ENCODE measurements at regions not wholly inside any gene's neighbourhood (a gene's known extent, or its start where the extent isn't known, plus 50 kb on each side); places are given as distances from the start of the nearest gene placed in this dataset.
"Not testable (repeated sequence)": the region's sequence is repeated elsewhere in the genome, so short reads cannot be mapped to it uniquely, and the experiment has no call there.

- Histone ChIP-seq H3K4me1 (peaks cover 8% of the 10 kb centered on the region), H3K9me3 (no peaks in the 10 kb centered on the region), H3K27me3 (ENCODE audit: low read depth) (no peaks in the 10 kb centered on the region), H3K36me3 (replicated peaks) (no peaks in the 10 kb centered on the region), H3K4me3 (no peak overlapping the region)
- in situ Hi-C loops (cut with MboI; ENCODE audit: low sequenced_read_pairs), result no loop called here
- DNase-seq (ENCODE audit: low spot score in 2 of 2), result no peak
These were observed 544.3 kb downstream of the KCNT2 start for GRCh38 chr1:196063952-196064351.

DNA sequence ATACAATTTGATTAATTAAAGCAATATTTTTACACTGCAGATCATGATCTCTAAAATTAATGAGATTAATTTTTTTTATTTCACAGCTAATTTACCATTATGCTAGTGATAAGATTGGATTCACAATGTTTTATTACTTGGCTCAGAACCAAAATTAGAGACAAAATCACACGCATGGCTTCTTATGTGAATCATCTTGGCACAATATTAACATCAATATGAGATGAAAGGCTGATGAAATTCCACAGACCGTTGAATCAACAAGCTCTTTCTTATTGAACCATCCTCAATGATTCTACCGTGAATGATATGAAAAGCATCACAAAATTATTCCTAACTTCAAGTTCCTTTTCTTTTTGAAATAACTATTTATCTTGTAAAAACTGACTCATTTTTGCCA is 544.9 kb downstream of the KCNT2 start:
- H3K4me1 ChIP-seq, result peaks cover 7% of the 10 kb centered on the region
- in situ Hi-C loops (cut with MboI; ENCODE audit: low sequenced_read_pairs), result no loop called here

GRCh38 chr1:196060539-196060938 is 547.7 kb downstream of the KCNT2 start:
- Histone ChIP-seq H3K4me1 (no peaks in the 10 kb centered on the region), H3K36me3 (replicated peaks) (no peaks in the 10 kb centered on the region), H3K4me3 (no peak overlapping the region), H3K27me3 (ENCODE audit: low read depth) (no peaks in the 10 kb centered on the region), H3K9me3 (no peaks in the 10 kb centered on the region)
- in situ Hi-C loops (cut with MboI; ENCODE audit: low sequenced_read_pairs), result no loop called here
- DNase-seq (ENCODE audit: low spot score in 2 of 2), result no peak

More for the DNA sequence above, 544.9 kb downstream of the KCNT2 start:
- H3K9me3 ChIP-seq, result no peaks in the 10 kb centered on the region
- DNase-seq (ENCODE audit: low spot score in 2 of 2), result no peak
- H3K4me3 ChIP-seq, result no peak overlapping the region
- H3K36me3 ChIP-seq (replicated peaks), result no peaks in the 10 kb centered on the region
- no peaks in the 10 kb centered on the region for H3K27me3 ChIP-seq (ENCODE audit: low read depth)

GRCh38 chr1:196059210-196059609 is 549.0 kb downstream of the KCNT2 start:
- H3K4me3 ChIP-seq, result no peak overlapping the region
- no peaks in the 10 kb centered on the region for H3K4me1 ChIP-seq
- DNase-seq (ENCODE audit: low spot score in 2 of 2), result no peak
- in situ Hi-C loops (cut with MboI; ENCODE audit: low sequenced_read_pairs), result no loop called here
- no peaks in the 10 kb centered on the region for H3K27me3 ChIP-seq (ENCODE audit: low read depth)
- no peaks in the 10 kb centered on the region for H3K36me3 ChIP-seq (replicated peaks)
- no peaks in the 10 kb centered on the region for H3K9me3 ChIP-seq

GRCh38 chr1:196056966-196057365 is 551.3 kb downstream of the KCNT2 start:
- no peaks in the 10 kb centered on the region for H3K36me3 ChIP-seq (replicated peaks)
- no peak for DNase-seq (ENCODE audit: low spot score in 2 of 2)
- no peak overlapping the region for H3K4me3 ChIP-seq
- no peaks in the 10 kb centered on the region for H3K4me1 ChIP-seq
- in situ Hi-C loops (cut with MboI; ENCODE audit: low sequenced_read_pairs), result no loop called here
- H3K27me3 ChIP-seq (ENCODE audit: low read depth), result no peaks in the 10 kb centered on the region
- H3K9me3 ChIP-seq, result no peaks in the 10 kb centered on the region

GRCh38 chr1:196049407-196049806 is 558.8 kb downstream of the KCNT2 start:
- H3K27me3 ChIP-seq (ENCODE audit: low read depth), result no peaks in the 10 kb centered on the region
- DNase-seq (ENCODE audit: low spot score in 2 of 2), result no peak
- H3K9me3 ChIP-seq, result no peaks in the 10 kb centered on the region
- in situ Hi-C loops (cut with MboI; ENCODE audit: low sequenced_read_pairs), result no loop called here
- H3K36me3 ChIP-seq (replicated peaks), result no peaks in the 10 kb centered on the region
- H3K4me3 ChIP-seq, result no peak overlapping the region
- H3K4me1 ChIP-seq, result no peaks in the 10 kb centered on the region

DNA sequence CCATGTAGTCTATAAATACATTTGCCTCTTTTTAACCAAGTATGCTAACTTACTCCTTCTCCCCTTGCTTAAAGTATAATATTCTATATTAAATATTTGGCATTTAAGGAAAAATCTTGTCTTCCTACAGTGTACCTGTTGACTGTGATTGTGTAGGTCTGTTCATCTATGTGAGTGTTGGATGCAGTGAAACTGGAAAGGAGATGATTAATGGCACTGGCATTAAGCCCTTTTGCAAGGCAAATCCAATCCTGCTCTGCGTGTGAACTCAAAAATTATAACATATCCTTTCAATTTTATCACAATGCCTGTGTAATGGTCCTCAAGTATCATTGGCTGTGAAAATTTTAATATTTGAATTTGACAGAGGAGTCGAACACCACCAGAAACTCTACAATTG is 565.0 kb downstream of the KCNT2 start:
- H3K27me3 ChIP-seq (ENCODE audit: low read depth), result no peaks in the 10 kb centered on the region
- no peaks in the 10 kb centered on the region for H3K9me3 ChIP-seq
- DNase-seq (ENCODE audit: low spot score in 2 of 2), result no peak
- H3K4me1 ChIP-seq, result no peaks in the 10 kb centered on the region
- H3K36me3 ChIP-seq (replicated peaks), result no peaks in the 10 kb centered on the region
- in situ Hi-C loops (cut with MboI; ENCODE audit: low sequenced_read_pairs), result no loop called here
- H3K4me3 ChIP-seq, result no peak overlapping the region

DNA sequence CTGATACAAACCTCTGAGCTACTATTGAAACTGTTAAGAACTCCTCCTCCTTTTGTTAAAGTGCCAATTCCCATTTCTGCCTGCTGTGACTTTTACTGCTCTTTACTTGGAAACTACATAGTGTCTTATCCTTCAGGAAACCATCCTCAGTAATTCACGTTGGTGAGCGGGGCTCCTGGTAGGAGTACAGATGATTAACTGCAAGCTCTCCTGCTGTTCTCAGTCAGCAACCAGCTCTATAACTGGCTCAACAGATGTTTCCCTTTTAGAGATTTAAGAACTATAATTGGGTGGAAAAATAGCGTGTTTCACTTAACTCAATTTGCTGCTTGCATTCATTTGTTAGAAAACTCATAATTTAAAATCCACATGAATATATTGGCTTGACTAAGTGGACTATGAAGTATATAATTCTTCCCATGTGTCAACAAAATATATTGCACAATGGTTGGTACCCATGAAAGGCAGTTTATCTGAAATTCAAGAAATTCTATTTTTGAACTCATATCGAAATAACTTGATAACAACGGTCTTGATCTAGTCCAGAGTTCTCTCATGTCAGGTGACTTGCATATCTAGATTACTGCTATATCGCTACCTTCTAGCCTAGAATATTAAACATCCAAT is 574.0 kb downstream of the KCNT2 start:
- H3K27me3 ChIP-seq (ENCODE audit: low read depth), result no peaks in the 10 kb centered on the region
- in situ Hi-C loops (cut with MboI; ENCODE audit: low sequenced_read_pairs), result no loop called here
- no peaks in the 10 kb centered on the region for H3K36me3 ChIP-seq (replicated peaks)
- DNase-seq (ENCODE audit: low spot score in 2 of 2), result no peak
- H3K9me3 ChIP-seq, result no peaks in the 10 kb centered on the region
- H3K4me1 ChIP-seq, result no peaks in the 10 kb centered on the region
- no peak overlapping the region for H3K4me3 ChIP-seq

- in situ Hi-C loops (cut with MboI; ENCODE audit: low sequenced_read_pairs); H3K4me1 ChIP-seq; DNase-seq (ENCODE audit: low spot score in 2 of 2); H3K4me3 ChIP-seq; H3K27me3 ChIP-seq (ENCODE audit: low read depth); H3K36me3 ChIP-seq (replicated peaks); H3K9me3 ChIP-seq: not testable (repeated sequence)
These were observed 576.9 kb downstream of the KCNT2 start for GRCh38 chr1:196031387-196031786.

DNA sequence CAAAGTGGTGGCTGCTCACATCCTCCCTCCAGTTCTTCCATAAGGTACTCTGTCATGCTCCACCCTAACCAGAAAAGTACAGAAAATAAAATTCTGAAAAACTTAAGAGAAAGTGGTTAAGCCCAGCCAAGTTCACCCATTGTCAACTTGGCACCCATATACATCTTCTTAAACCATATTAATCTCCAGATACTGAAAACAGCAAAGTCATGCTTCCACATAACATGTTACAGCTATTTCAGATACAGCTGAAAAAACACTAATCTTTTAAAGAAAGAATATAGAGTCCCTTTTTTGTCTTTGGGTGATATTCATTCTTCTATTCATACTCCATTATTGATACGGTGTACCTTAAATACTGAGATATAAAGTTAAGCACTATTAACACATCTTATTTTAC is 577.8 kb downstream of the KCNT2 start:
- no peaks in the 10 kb centered on the region for H3K4me1 ChIP-seq
- no peak for DNase-seq (ENCODE audit: low spot score in 2 of 2)
- in situ Hi-C loops (cut with MboI; ENCODE audit: low sequenced_read_pairs), result no loop called here

DNA sequence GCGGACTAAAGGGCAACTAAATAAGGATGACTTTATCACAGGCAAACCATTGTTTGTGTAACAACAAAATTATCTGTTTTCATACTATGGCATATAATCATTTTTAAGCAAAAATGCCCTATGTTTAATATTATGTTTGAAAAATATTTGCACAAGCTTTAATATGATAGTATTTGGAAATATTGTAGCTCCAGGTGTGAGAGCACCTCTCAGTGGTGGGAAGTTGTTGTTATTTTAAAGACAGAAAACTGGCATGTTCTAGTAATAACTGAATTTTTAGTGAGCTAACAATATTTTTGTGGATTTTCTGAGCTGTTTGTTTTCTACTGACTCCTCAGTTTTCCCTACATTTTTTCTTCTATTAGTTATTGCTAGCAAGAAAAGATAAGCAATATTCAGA is 578.8 kb downstream of the KCNT2 start:
- Histone ChIP-seq H3K4me1 (no peaks in the 10 kb centered on the region), H3K9me3 (no peaks in the 10 kb centered on the region), H3K27me3 (ENCODE audit: low read depth) (no peaks in the 10 kb centered on the region), H3K4me3 (no peak overlapping the region), H3K36me3 (replicated peaks) (no peaks in the 10 kb centered on the region)
- no peak for DNase-seq (ENCODE audit: low spot score in 2 of 2)
- in situ Hi-C loops (cut with MboI; ENCODE audit: low sequenced_read_pairs), result no loop called here

More for the DNA sequence above, 577.8 kb downstream of the KCNT2 start:
- H3K9me3 ChIP-seq, result no peaks in the 10 kb centered on the region
- H3K36me3 ChIP-seq (replicated peaks), result no peaks in the 10 kb centered on the region
- no peaks in the 10 kb centered on the region for H3K27me3 ChIP-seq (ENCODE audit: low read depth)
- H3K4me3 ChIP-seq, result no peak overlapping the region

GRCh38 chr1:196027127-196027526 is 581.1 kb downstream of the KCNT2 start:
- H3K4me1 ChIP-seq, result no peaks in the 10 kb centered on the region
- no peaks in the 10 kb centered on the region for H3K27me3 ChIP-seq (ENCODE audit: low read depth)
- no peaks in the 10 kb centered on the region for H3K9me3 ChIP-seq
- no peak overlapping the region for H3K4me3 ChIP-seq
- H3K36me3 ChIP-seq (replicated peaks), result no peaks in the 10 kb centered on the region
- no peak for DNase-seq (ENCODE audit: low spot score in 2 of 2)
- in situ Hi-C loops (cut with MboI; ENCODE audit: low sequenced_read_pairs), result no loop called here

GRCh38 chr1:196021174-196021573 is 587.1 kb downstream of the KCNT2 start:
- H3K27me3 ChIP-seq (ENCODE audit: low read depth); in situ Hi-C loops (cut with MboI; ENCODE audit: low sequenced_read_pairs); H3K36me3 ChIP-seq (replicated peaks); H3K4me3 ChIP-seq; DNase-seq (ENCODE audit: low spot score in 2 of 2); H3K4me1 ChIP-seq; H3K9me3 ChIP-seq: not testable (repeated sequence)

DNA sequence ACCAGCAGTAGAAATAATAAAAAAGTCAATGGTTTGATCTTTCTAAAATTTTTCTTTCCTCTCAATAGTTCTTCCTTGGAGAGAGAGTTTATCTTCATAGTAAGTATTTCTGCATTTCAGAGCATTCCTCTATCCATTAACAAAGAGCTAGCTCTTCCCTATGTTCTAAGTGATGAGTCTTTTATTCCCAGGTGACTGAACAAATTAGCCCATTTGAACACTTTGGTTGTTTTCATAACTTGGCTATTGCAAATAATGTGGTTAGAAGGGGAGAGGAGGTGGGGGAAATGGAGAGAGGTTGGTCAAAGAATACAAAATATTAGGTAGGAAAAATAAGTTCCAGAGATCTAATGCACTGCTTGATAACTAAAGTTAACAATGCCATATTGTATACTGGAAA is 598.9 kb downstream of the KCNT2 start:
- Histone ChIP-seq H3K4me1 (no peaks in the 10 kb centered on the region), H3K27me3 (ENCODE audit: low read depth) (no peaks in the 10 kb centered on the region), H3K4me3 (no peak overlapping the region), H3K36me3 (replicated peaks) (no peaks in the 10 kb centered on the region), H3K9me3 (no peaks in the 10 kb centered on the region)
- in situ Hi-C loops (cut with MboI; ENCODE audit: low sequenced_read_pairs), result no loop called here
- DNase-seq (ENCODE audit: low spot score in 2 of 2), result no peak

DNA sequence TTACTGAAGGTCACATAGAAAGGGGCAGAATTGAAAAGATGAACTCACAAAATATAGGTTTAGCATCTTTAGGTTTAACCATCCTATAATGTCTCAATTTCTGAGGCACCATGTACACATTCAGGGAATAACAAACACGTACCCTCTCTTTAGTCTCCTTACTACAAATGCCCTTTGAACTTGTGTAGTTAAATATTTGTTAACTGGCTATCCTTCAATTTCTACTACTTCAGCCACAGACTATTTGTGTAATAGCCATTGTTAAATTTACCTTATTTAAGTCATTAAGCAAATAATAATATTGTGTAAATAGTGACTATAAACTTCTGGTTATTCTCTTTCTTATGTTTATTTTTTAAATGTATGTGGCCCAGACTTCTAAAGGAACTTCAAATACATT is 600.5 kb downstream of the KCNT2 start:
- no peaks in the 10 kb centered on the region for H3K27me3 ChIP-seq (ENCODE audit: low read depth)
- no peak for DNase-seq (ENCODE audit: low spot score in 2 of 2)
- H3K4me3 ChIP-seq, result no peak overlapping the region
- no peaks in the 10 kb centered on the region for H3K9me3 ChIP-seq
- in situ Hi-C loops (cut with MboI; ENCODE audit: low sequenced_read_pairs), result no loop called here
- no peaks in the 10 kb centered on the region for H3K36me3 ChIP-seq (replicated peaks)
- H3K4me1 ChIP-seq, result no peaks in the 10 kb centered on the region
